C4-2B (cell line): ENCODE measurements at regions not wholly inside any gene's neighbourhood (a gene's known extent, or its start where the extent isn't known, plus 50 kb on each side); places are given as distances from the start of the nearest gene placed in this dataset.

ENCODE experiments used
- ZFX ChIP-seq: fragments of 450-650 bp; IDR thresholded peaks from 2 replicates; pipeline ENCODE4 v1.6.1; 2017
- TF ChIP-seq, protein P1 (sequence below): fragments of 450-650 bp; conservative IDR thresholded peaks from 2 replicates; pipeline ENCODE4 v1.5.1; 2017; ENCODE audit warnings: mild to moderate bottlenecking

DNA sequence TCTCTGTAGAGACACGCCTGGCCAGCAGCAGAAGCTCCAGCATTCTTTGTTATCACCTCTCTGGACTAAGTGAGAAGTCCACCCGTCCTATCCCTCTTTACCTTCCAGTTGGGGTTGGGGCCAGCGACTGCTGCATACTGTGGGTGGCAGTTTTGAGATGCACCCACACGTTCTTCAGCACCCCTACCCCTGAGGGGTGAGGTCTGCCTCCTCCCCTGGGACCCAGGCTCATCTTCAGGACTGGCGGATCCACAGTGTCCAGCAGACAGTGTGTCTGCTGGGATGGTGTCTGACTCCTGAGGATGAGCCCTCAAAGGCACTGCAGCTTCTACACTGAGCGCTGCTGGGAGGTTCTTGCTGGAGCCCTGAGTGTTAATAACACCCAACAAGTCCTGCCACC, 78.8 kb downstream of the GADD45G start:
- TF ChIP-seq, protein P1, sequence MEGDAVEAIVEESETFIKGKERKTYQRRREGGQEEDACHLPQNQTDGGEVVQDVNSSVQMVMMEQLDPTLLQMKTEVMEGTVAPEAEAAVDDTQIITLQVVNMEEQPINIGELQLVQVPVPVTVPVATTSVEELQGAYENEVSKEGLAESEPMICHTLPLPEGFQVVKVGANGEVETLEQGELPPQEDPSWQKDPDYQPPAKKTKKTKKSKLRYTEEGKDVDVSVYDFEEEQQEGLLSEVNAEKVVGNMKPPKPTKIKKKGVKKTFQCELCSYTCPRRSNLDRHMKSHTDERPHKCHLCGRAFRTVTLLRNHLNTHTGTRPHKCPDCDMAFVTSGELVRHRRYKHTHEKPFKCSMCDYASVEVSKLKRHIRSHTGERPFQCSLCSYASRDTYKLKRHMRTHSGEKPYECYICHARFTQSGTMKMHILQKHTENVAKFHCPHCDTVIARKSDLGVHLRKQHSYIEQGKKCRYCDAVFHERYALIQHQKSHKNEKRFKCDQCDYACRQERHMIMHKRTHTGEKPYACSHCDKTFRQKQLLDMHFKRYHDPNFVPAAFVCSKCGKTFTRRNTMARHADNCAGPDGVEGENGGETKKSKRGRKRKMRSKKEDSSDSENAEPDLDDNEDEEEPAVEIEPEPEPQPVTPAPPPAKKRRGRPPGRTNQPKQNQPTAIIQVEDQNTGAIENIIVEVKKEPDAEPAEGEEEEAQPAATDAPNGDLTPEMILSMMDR: no peak
- no peak for TF ChIP-seq ZFX
